GM18870 (cell line): ENCODE measurements at regions not wholly inside any gene's neighbourhood (a gene's known extent, or its start where the extent isn't known, plus 50 kb on each side); places are given as distances from the start of the nearest gene placed in this dataset.

Experiments
- ATAC-seq: cut with Tn5 transposase; IDR thresholded peaks from one replicate; pipeline ENCODE4 v1.9.1; 2021; ENCODE audit warnings: moderate library complexity; ENCODE audit not compliant: unreplicated experiment

- no peak for ATAC-seq
Measured at GRCh38 chr9:118985851-118986250, 383.4 kb downstream of the BRINP1 start.

GRCh38 chr9:118987167-118987566 lies 382.1 kb downstream of the BRINP1 start:
- ATAC-seq = no peak

GRCh38 chr9:118990949-118991348 lies 378.3 kb downstream of the BRINP1 start:
- no peak for ATAC-seq

- no peak for ATAC-seq
Measured at GRCh38 chr9:118991366-118992285, 377.6 kb downstream of the BRINP1 start.

- ATAC-seq = no peak
Measured at GRCh38 chr9:118992813-118993794, 376.1 kb downstream of the BRINP1 start.

GRCh38 chr9:118993965-118994364 lies 375.3 kb downstream of the BRINP1 start:
- ATAC-seq = no peak

DNA sequence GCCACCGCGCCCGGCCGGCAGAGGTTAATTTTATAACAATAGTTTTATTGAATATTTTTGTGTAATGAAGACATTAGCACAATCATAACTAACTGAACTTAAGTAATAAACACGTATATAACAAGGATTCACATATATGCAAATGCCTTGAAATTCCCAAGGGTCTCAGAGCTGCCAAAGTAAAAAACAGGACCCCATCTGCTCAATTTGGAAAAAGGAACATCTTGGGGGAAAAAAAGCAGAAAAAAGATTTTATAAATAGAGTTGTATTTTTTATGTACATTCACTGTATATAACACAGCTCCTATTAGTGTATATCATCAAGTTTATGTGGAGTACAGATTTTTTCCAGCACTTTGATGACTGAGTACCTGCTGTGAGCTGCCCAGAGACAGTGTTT lies 366.7 kb downstream of the BRINP1 start:
- ATAC-seq = no peak

DNA sequence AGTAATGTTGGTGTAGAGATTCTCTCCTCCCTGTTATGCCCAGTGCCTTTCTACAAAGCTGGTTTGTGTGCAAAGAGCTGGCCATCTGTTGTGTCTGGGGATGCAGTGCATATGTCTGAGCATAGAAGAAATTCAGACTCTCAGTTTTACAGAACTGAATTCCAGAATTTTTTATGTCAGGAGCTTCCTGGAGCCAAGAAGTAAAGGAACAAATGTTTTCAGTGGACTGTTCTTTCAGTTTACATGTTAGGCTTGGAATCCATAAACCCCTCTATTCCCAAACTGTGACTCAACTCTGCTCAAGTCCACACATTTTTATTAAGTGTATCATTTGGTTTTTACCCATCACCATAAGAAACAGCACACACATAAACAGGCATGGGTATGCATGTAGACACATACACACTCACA lies 366.0 kb downstream of the BRINP1 start:
- no peak for ATAC-seq

- ATAC-seq = no peak
Measured at GRCh38 chr9:119003882-119004617, 365.2 kb downstream of the BRINP1 start.

DNA sequence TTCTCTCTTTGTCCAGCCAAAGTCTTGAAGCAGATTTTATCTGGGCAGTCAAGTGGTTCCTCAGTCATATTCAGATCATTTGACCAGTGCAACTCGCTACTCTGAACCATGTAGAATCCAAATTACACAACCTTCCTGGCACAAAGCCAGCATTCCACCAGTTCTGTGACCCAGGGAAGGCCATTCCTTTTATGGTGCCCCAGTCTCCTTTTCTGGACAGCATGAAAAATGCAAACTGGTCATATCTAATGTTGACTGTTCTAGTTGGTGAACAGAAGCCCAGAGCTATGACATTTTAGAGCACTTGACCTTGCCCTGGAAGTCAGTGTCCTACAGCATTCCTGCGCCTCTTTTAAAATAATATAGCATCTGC lies 364.6 kb downstream of the BRINP1 start:
- no peak for ATAC-seq

DNA sequence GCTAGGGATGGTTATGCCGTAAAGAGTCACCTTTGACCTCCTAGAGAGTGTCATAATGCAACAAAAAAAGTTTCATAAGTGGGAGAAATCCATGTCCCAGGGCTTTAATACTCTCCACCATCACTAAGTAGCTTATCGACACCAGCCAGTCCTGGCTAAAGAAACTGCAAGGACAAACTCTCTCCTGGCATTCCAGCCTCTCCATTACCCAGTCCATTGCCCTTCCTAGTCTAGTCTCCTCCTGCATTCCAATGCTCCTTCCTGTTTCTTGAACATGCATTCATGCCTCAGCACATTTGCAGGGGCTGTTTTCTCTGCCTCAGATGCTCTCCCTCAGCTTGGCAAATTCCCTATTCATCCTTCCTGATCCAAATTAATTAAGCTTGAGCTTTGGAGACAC lies 364.1 kb downstream of the BRINP1 start:
- ATAC-seq = no peak

GRCh38 chr9:119009249-119009648 lies 360.0 kb downstream of the BRINP1 start:
- ATAC-seq = no peak

GRCh38 chr9:119020284-119020683 lies 349.0 kb downstream of the BRINP1 start:
- no peak for ATAC-seq

DNA sequence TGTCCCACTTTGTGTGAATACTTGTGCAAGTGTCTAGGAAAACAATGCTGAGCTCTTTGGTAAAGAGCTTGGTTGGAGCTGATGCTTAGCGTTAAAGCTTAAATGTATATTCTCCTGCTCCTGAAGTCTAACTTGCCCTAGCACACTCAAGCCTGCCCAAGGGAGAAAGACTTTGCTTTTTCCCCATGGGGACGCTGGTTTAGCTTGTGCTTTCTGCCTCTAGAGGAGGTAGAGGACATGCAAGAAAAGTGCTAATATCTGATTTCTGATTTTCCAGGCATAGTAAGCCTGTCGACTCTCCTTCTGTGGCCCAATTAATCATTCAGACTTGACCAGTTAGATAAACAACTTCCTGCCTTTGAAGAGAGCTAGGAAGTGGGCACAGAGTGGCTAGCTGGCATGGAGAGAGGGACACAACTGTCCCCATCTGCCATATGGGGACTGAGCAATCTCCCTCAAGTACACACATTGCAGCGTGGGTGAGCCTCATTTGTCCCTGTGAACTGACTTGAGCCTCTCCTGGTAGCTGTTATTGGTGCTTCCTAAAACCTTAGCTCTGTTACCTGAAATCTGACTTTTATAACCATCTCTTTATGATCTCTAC lies 348.4 kb downstream of the BRINP1 start:
- no peak for ATAC-seq

GRCh38 chr9:119026120-119026519 lies 343.1 kb downstream of the BRINP1 start:
- ATAC-seq = no peak

DNA sequence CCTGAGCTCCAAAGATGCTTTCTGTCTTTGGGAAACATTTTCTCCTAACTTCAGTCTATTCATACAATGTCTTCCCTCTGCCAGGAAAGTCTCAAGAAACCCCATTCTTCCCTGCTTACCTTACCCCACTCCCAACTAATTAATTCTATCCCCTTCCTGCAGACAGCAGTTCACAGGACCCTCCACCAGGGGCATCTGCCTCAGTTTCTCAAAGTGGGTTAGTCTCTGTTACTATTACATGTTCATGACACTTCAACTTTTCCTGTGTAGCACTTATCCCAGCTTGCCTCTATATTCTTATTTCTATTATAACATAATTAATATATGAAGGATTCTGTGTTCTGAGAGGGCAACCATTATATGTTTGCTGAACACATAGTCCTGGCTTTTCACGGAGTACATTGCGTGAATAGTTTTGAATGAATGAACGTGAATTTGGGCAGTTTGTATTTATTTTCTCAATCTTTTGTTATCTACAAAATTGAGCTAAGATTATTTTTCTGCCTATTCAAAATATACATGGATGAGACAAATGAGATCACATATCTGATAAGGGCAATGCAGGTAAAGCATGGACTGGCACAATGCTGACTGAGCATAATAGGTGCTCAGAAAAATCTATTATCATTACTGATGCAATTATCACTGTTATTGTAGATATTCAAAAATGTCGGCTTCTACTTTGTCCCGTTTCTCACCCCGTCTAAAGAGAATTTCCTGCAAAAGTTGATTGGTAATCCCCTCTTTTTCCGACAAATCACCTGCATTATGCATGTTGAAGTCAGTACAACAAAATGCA lies 341.1 kb downstream of the BRINP1 start:
- no peak for ATAC-seq

GRCh38 chr9:119029886-119030285 lies 339.3 kb downstream of the BRINP1 start:
- no peak for ATAC-seq

GRCh38 chr9:119033596-119033995 lies 335.6 kb downstream of the BRINP1 start:
- ATAC-seq = no peak

GRCh38 chr9:119036969-119037368 lies 332.3 kb downstream of the BRINP1 start:
- ATAC-seq = no peak

- ATAC-seq = no peak
Measured at GRCh38 chr9:119043996-119044395, 325.2 kb downstream of the BRINP1 start.
